Testis (tissue), 2 donors: ENCODE measurements at regions not wholly inside any gene's neighbourhood (a gene's known extent, or its start where the extent isn't known, plus 50 kb on each side); places are given as distances from the start of the nearest gene placed in this dataset.

Source experiments
- POLR2A ChIP-seq: fragments of 450-650 bp; IDR thresholded peaks from one replicate; pipeline ENCODE4 v1.6.1; 2017; ENCODE audit warnings: antibody characterized with exemption, mild to moderate bottlenecking, moderate library complexity
- TF ChIP-seq, protein P1 (sequence below), 3 experiments: fragments of 450-650 bp in 2 of 3; fragments of 200-600 bp in 1 of 3; sonication (generic) in 1 of 3; IDR thresholded peaks; one replicate each; pipeline ENCODE4 v1.5.1; 2016 to 2019; ENCODE audit warnings: antibody characterized with exemption in 3 of 3, mild to moderate bottlenecking in 2 of 3, moderate library complexity in 1 of 3

DNA sequence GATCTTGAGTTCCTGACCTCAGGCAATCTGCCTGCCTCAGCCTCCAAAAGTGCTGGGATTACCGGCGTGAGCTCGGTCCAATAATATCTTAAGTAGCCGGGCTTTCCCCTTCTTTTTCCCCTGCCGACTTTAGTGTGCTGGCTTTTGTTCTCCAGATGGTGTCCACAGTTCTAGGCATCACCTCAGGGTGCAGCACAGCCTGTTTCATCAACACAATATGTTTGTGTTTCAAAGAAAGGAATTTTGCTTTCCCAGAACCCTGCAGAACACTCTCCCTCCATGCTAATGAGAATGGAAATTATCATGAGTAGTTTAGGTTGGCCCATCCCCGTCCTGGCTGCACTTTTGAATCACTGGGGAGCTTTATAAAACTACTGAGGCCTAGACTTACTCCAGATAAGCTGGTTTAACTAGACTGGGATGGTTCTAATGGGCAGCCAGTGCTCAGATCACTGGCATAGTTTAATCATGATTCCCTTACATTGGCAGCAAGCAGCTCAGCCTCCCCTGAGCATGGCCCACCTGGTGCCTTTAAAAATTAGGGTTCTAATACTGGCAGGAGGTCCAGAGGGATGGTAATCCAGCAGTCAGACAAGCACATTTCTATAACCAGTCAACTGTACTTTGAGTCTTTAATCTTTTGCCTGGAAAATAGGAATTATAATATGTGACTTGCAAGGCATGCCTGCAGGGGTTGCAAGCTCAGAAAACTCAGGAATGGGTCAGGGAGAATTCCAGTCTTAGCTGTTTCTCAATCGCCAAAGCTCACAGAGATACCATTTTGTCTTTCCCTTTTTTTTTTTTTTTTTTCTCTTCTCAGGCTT, 127.6 kb upstream of the RASGRP1 start:
- TF ChIP-seq POLR2A: no peak
- TF ChIP-seq, protein P1, sequence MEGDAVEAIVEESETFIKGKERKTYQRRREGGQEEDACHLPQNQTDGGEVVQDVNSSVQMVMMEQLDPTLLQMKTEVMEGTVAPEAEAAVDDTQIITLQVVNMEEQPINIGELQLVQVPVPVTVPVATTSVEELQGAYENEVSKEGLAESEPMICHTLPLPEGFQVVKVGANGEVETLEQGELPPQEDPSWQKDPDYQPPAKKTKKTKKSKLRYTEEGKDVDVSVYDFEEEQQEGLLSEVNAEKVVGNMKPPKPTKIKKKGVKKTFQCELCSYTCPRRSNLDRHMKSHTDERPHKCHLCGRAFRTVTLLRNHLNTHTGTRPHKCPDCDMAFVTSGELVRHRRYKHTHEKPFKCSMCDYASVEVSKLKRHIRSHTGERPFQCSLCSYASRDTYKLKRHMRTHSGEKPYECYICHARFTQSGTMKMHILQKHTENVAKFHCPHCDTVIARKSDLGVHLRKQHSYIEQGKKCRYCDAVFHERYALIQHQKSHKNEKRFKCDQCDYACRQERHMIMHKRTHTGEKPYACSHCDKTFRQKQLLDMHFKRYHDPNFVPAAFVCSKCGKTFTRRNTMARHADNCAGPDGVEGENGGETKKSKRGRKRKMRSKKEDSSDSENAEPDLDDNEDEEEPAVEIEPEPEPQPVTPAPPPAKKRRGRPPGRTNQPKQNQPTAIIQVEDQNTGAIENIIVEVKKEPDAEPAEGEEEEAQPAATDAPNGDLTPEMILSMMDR (IDR thresholded peaks at IDR 0.05): no peak
